ENCODE measurements at regions not wholly inside any gene's neighbourhood (a gene's known extent, or its start where the extent isn't known, plus 50 kb on each side); places are given as distances from the start of the nearest gene placed in this dataset.

DNA sequence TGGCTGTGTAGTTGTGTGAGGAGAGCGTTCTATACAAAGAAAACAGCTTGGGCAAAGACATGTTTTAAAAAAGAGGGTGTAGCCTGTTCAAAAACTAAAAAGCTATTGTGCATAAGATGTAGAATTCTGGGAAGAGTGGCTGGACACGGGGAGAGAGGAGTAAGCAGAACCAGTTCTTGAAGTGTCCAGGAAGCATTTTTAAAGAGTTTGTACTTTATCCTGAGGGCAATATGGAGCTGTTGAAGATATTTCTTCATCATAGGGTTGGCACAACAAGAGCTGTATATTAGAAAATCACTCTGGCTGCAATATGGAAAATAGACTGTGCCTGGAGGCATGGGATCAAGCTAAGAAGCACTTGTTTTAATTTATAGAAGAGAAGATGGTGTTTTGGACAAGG lies 458.9 kb upstream of the LMO3 start:
- TF ChIP-seq, protein P1, sequence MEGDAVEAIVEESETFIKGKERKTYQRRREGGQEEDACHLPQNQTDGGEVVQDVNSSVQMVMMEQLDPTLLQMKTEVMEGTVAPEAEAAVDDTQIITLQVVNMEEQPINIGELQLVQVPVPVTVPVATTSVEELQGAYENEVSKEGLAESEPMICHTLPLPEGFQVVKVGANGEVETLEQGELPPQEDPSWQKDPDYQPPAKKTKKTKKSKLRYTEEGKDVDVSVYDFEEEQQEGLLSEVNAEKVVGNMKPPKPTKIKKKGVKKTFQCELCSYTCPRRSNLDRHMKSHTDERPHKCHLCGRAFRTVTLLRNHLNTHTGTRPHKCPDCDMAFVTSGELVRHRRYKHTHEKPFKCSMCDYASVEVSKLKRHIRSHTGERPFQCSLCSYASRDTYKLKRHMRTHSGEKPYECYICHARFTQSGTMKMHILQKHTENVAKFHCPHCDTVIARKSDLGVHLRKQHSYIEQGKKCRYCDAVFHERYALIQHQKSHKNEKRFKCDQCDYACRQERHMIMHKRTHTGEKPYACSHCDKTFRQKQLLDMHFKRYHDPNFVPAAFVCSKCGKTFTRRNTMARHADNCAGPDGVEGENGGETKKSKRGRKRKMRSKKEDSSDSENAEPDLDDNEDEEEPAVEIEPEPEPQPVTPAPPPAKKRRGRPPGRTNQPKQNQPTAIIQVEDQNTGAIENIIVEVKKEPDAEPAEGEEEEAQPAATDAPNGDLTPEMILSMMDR (IDR thresholded peaks at IDR 0.05; ENCODE audit: borderline replicate concordance, insufficient read depth, low read depth, low read length), result no peak
- H3K4me3 ChIP-seq (ENCODE audit: low read depth, low read length), result no peak overlapping the region

DNA sequence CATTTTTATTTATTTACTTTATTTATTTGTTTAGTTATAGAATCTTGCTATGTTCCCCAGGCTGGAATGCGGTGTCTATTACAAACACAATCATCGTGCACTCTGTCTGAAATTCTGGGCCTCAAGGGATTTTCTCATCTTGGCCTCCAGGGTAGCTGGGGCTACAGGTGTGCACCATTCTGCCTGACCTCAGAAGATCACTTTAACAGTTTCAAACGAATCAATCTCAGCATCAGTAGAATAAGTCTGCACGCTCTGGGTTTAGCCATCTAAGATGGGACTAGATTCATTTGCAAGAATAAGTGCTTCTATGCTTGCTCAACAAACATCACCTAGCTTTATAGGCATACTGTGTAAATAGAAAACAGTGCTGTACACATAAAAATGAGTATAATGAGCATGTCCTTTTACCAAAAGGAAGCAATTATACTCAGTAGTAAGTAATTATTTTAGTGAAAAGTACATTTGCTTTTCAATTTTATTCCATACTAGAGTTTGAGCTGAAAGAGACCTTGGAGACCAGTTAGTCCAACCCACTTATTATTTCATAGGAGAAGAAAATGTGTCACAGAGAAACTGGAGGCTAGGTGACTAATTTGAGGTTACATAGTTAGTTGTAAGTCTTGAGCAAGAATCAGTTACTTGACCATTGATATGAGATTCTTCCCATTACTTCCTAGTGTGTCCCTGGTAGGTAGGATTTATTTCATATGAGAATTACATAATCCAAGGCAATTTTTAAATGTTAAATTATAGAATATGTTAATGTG lies 456.5 kb upstream of the LMO3 start:
- TF ChIP-seq, protein P1 (IDR thresholded peaks at IDR 0.05; ENCODE audit: borderline replicate concordance, insufficient read depth, low read depth, low read length), result no peak

DNA sequence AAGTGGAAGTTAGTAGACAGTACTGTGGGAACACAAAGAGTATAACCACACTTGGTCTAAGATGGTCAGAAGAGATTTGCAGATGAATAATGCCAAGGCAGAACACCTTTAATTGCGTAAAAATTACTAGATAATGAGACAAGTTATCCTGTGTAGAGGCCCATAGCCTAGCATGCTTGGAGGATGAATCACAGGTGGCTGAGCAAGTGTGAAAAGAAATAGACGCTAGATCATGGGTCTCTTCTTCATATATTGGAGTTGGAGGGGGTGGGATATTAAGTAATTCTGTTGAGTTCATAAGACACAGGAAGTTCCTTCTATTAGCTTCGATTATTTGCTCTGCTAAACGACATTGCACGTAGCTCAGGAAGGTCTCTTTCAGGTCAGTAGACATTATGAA lies 454.3 kb upstream of the LMO3 start:
- no peak overlapping the region for H3K4me3 ChIP-seq (ENCODE audit: low read depth, low read length)
- TF ChIP-seq, protein P1 (IDR thresholded peaks at IDR 0.05; ENCODE audit: borderline replicate concordance, insufficient read depth, low read depth, low read length), result no peak

More for the DNA sequence above, 456.5 kb upstream of the LMO3 start:
- no peak overlapping the region for H3K4me3 ChIP-seq (ENCODE audit: low read depth, low read length)

DNA sequence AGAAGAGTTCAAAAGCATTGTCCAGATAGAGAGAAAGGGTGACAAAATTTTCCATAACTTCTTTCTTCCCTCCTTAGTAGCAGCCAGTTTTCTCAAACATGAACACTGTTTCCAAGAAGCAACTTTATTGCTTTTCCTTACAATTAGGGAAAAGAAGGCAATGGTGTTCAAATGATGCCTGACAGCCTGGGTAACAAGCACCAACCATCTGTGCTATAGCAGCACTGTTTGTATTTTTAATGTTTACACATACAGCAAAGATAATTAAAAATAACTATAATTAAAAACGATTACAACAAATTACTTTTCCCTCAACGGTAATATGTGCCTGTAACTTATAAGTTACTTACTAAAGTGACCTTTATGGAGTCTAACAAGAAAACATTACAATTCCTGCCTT lies 450.6 kb upstream of the LMO3 start:
- TF ChIP-seq, protein P1 (IDR thresholded peaks at IDR 0.05; ENCODE audit: borderline replicate concordance, insufficient read depth, low read depth, low read length), result no peak
- H3K4me3 ChIP-seq (ENCODE audit: low read depth, low read length), result no peak overlapping the region

DNA sequence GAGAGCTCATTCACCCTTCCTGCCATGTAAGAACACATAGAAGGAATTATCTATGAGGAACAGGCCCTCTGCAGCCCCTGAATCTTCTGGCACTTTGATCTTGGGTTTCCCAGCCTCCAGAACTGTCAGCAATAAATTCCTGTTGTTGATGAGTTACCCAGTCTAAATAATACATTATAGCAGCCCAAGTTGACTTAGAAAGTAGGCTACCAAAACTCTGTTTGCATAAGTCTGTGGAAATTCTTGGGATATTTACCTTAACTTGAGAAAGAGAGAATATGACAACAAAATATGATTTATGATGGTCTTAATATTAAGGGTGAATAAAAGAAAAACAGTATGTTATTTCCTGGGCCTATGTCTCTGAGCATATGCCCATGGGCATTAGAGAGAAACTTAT lies 433.0 kb upstream of the LMO3 start:
- H3K4me3 ChIP-seq (ENCODE audit: low read depth, low read length), result no peak overlapping the region
- TF ChIP-seq, protein P1 (IDR thresholded peaks at IDR 0.05; ENCODE audit: borderline replicate concordance, insufficient read depth, low read depth, low read length), result no peak

DNA sequence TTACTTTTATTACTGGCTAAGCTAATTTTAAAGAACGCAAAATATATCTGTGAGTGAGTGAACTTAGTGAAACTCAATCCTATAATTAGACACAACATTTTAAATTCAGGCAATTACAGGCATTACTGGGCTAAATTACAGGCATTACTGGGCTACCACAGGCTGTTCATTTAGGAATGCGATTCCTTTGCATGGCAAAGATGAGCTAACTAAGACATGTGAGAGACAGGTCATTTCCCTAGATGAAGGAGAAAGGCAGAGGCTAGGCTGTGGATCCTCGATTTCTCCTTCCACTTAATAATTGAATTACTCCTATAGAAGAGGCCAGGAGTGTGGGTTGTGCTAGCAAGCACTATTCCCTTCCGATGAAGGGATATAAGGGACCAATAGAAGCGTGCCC lies 429.4 kb upstream of the LMO3 start:
- TF ChIP-seq, protein P1 (IDR thresholded peaks at IDR 0.05; ENCODE audit: borderline replicate concordance, insufficient read depth, low read depth, low read length), result no peak
- H3K4me3 ChIP-seq (ENCODE audit: low read depth, low read length), result no peak overlapping the region

DNA sequence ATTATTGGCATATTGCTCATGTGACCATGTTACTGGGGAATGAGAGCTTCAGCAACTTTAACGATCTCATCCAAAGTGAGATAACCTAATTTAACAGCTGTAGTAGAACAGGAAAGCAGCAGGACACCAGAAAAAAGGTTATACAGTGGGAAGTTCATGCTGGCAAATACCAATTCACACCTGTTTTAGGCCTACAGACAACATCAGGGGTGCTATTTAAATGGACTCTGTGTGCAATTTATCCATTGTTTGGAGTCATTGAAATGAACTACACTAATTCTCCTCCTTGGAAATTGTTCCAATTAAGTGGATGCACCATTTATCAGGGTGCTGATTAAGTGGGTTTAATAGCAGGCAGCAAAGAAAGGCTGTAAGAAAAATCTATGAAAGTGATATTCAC lies 424.4 kb upstream of the LMO3 start:
- TF ChIP-seq, protein P1 (IDR thresholded peaks at IDR 0.05; ENCODE audit: borderline replicate concordance, insufficient read depth, low read depth, low read length), result no peak
- no peak overlapping the region for H3K4me3 ChIP-seq (ENCODE audit: low read depth, low read length)
